GDM1 (cell line): ENCODE measurements at regions not wholly inside any gene's neighbourhood (a gene's known extent, or its start where the extent isn't known, plus 50 kb on each side); places are given as distances from the start of the nearest gene placed in this dataset.

Experiments used
- DNase-seq: peaks from one replicate; lab custom pipeline; 2025; lab: John Stamatoyannopoulos, UW

DNA sequence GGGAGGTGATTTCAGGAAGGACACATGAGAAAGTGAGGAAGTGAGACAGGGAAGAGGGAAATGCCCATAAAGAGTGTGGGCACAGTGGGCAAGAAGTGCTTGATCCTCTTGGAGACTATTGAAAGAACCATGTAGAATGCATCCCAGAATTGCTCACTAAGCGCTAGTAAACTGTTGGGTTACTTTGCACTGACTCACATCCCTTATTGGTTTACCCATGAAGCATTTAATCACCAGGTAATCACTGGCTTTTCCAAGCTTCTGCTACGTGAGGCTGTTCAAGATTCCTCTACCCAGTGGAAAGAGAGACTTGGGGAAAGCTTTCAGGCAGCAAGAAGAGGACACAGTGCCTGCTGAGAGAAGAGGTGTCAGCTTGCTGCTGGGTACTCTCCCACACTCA lies 410.0 kb upstream of the JAG1 start:
- DNase-seq: no peak

DNA sequence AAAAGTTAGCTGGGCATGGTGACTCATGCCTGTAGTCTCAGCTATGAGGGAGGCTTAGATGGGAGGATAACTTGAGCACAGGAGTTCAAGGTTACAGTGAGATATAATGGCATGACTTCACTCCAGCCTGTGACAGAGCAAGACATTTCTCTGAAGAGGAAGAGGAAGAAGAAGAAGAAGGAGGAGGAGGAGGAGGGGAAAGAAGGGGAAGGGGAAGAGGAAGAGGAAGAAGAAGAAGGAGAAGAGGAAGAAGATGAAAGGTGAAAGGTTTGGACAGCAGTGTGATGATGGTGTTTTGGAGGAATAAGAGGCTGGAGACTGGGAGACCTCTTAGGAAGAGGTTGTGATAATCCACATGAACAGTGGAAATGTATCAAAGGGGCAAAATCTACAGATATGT lies 410.7 kb upstream of the JAG1 start:
- DNase-seq: no peak

- no peak for DNase-seq
Observed at GRCh38 chr20:11086970-11087369, 413.2 kb upstream of the JAG1 start.

- DNase-seq: no peak
Observed at GRCh38 chr20:11090751-11091150, 417.0 kb upstream of the JAG1 start.

DNA sequence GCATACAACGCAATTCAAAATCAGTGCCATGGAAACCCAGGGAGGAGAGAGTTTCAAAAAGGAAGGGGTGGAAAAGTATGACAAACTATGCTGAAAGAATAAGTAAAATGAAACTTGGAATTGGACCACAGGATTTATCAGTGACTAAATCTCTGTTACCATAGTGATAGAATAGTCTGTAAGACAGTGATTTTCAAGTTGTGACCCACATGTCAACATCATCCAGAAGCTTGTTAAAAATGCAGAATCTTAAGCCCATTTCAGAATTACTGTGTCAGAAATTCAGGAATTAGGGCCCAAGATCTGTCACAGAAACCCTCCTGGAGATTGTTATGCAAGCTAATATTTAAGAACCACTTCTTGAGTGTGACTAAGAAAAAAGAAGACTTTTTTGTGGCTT lies 417.7 kb upstream of the JAG1 start:
- DNase-seq: no peak

GRCh38 chr20:11092151-11092550 lies 418.4 kb upstream of the JAG1 start:
- no peak for DNase-seq

DNA sequence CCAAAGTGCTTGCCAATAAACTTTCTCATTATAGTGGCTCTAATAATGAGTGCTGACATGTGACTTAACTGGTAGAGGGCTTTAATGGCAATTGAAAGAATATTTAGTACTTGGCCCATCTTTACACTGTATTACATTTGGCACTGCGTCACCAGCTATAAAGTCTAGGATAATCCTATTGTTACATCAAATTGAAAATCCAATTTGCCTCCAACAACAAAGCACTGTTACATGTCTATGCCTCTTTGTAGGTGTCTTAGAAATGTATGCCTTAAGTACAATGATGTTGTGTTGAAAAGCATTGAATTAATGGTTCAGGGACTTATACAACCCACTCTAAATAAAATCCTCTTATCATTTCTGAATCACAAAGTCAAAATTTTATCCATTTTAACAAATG lies 420.4 kb upstream of the JAG1 start:
- no peak for DNase-seq

DNA sequence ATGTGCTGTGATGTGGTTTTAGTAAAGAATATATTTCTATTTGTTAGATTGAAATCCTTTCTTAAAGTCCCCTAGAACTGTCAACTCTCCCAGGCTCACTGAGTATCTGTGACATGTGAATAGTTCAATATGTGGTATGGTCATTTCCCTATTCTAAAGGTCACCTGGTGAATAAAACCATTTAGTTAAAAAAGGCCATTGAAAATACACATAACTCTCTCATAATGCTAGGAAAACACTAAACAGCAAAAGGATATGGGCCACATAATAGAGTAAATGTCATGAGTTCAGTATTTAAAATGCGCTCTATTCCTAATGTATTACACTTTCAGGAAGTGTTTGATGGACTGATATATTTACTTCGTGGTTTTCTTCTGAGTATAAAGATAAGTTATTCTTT lies 420.9 kb upstream of the JAG1 start:
- no peak for DNase-seq

- DNase-seq: no peak
Observed at GRCh38 chr20:11098888-11099287, 425.1 kb upstream of the JAG1 start.

DNA sequence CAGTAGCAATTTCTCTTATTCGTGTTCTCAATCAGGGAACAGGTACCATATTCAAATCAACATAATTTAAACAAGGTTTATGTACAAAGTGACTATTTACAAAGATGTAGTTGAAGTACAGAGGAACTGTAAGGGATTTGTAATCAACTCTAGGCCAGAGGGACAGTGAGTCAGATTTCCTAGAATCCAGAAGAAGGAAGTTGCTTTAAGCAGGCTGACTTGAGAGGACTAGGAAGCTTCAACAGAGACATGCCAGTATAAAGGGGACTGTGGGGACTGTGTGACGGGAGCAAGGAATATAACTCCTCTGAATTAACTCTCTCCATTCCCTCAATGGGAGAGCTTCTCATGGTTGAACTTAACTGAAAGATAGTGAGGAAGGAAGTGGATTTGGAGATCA lies 427.4 kb upstream of the JAG1 start:
- no peak for DNase-seq

DNA sequence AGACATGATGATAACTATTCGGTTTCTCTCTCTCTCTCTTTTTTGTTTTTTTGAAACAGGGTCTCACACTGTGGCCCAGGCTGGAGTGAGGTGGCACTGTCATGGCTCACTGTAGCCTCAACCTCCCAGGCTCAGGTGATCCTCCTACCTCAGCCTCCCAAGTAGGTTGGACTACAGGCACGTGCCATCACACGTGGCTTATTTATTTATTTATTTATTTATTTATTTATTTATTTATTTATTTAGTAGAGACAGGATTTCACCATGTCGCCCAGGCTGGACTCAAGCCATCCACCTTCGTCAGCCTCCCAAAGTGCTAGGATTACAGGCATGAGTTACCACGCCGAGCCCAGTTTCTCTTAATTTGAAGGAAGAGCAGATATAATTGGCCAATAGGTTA lies 427.9 kb upstream of the JAG1 start:
- DNase-seq: no peak

GRCh38 chr20:11103866-11104265 lies 430.1 kb upstream of the JAG1 start:
- DNase-seq: no peak

- DNase-seq: no peak
Observed at GRCh38 chr20:11108102-11108810, 434.5 kb upstream of the JAG1 start.

DNA sequence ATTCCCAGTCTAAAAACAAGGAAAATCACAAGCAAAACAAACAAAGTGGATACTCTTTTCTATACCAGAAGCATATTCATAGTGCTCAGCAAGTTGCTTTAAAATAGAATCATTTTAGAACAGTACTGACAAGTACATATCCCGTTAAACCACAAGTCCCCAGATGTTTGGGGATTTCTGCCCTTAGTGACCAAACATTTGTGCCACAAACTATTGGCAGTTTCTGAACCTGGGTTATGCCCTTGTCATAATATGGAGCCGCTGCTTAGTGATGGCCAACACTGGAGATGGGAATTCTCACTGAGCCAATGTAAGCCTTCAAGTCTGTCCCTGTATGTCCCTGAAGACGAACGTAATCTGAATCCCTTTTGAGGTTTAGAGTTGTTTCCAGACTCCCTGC lies 436.7 kb upstream of the JAG1 start:
- no peak for DNase-seq

DNA sequence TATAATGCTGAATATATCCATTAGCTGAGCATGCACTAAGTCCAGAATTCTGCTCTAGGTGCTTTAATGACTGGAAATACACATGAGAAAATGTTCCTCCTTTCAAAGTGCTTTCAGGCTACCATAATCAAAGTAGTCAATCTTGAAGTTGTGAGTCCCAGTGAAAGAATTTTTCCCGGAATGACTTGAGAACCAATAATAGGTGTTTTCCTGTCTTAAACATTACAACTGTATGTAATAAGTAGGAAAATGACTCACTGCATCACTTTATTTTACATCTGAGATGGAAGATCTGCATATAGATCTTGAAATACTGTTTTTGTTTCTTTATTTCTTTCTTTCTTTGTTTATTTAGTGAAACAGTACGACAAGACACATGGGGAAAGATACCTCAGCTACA lies 437.4 kb upstream of the JAG1 start:
- DNase-seq: no peak

DNA sequence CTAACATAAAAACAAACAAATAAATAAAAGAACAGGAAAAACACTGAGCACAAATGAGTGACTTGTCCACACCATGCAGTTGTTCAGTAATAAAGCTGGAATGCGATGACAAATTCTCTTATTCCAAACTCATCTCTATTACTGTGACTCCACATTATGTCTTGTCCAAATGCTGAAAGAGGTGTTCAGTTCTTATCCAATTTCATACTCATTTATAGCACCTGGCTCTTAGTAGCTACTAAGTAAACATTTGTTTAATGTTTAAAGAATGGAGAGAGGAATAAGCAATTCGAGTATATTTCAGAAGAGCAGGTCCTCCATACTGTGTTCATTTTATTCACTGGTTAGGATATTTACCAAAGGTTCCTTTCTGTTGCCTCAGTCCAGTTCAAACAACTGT lies 439.0 kb upstream of the JAG1 start:
- DNase-seq: no peak

DNA sequence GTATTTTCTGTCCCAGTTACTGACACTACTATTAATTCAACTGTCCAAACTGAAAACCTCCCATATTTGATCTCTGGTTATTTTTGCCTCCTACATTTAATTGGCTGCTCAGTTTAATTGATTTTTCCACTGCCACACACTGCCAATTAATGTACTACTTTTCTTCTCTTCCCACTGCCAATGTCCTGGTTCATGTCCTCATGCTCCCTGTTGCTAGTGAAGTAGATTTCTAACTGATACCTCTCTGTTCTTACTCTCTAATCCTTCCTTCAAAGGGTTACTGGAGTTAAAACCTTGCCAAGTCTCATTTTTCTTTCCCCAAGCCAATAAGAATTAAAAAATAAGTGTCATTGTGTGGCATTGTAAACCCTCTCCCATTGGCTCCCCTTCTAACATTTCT lies 440.6 kb upstream of the JAG1 start:
- DNase-seq: no peak

DNA sequence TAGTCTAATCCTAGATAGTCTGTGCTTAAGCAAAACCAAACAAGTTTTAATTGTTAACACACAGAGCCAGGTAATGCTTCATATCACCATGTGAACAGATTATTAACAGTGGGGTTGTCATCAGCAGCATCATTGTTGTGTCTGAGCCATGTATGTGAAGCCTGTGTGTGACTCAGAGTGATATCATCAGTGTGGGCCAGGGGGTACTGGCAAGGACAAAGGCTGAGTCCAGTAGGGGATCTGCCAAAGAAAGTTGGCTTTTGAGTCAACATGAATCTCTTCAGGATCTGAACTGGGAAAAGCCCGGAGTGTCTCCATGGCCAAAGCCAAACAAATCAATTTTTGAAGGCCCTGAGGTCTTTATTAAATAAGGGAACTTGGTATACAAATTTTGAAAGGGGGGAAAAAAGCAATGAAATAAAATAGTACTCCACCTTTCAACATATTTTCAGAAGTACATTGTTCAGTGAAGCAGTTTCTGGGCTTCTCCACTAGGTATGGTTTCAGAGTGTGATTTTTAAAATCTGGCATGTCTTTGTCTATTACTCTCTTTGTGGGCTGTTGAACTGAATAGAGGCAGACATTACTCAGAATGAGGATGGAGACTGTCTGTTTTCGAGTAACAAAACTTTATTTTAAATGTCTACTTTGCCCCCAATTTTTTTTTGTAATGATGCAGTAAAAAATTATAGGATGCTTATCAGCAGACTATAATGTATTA lies 444.2 kb upstream of the JAG1 start:
- no peak for DNase-seq

DNA sequence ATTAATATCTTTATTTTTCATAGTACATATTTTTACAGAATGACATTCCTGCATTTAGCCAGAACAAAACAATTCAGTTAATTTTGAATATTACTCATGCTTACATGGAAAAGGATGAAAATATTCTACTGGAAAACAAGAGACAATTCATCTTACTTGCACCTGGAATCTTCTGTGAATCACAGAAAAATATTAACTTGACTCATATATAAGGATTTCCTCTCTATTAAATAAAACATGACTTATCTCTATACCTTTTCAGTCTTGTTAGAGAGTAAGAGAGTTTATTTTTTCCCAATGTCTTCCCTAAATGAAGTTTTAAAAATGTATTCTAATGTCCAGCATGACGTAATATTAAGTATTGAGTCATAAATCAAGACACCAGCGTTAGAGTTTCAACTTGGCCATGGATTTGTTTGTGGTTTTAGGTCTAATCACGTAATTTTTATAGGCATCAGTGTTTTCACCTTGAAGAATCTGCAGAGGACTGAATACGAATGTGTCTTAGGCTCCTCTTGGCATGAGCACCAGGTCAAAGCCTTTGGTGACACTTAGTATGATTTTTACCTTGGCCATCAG lies 445.1 kb upstream of the JAG1 start:
- no peak for DNase-seq

- DNase-seq: no peak
Observed at GRCh38 chr20:11119573-11119972, 445.8 kb upstream of the JAG1 start.

- no peak for DNase-seq
Observed at GRCh38 chr20:11120431-11120830, 446.6 kb upstream of the JAG1 start.

DNA sequence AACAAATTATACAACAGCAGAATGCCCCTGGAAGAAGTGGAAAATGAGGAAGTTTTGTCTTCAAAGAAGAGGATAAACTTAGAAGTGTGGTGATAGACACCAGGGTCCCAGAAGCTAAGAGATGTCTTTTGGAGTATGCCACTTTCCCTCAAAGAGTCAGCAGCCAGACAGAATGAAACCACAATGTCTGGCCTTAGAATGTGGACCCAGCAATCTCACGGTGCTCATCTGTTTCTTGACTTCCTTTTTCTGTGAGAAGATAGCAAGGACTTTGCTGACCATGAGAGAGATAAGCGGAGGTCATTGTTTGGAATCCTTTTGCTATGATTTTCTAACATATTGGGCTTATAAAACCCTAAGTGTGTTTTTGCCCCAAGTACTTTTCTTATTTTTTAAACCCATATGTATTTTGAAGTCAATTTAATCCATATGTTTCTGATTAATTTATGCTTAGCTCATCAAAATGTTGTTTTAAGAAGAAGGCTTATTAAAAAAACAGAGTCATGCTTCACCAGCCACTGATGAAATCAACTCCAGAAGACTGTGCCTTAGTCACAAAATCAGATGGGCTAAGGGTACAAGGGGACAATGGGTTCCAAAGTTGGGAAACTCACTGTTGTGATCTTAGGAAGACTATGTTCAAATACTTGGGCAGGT lies 451.2 kb upstream of the JAG1 start:
- peak; percentile 57 for DNase-seq

GRCh38 chr20:11128220-11128718 lies 454.5 kb upstream of the JAG1 start:
- no peak for DNase-seq
